Trophoblast cell (in vitro differentiated cells and primary cell): ENCODE measurements at regions not wholly inside any gene's neighbourhood (a gene's known extent, or its start where the extent isn't known, plus 50 kb on each side); places are given as distances from the start of the nearest gene placed in this dataset.

Experiments used
- DNase-seq, 2 donors: peaks; one replicate each; pipeline ENCODE4 v3.0.0-alpha.2; 2016
- H2AFZ ChIP-seq: 2 replicates; pipeline ENCODE4 v1.6.1; 2013; ENCODE audit warnings: low read length, moderate library complexity, mild to moderate bottlenecking; ENCODE audit not compliant: insufficient read depth, poor library complexity
- H2AK5ac ChIP-seq: 2 replicates; pipeline ENCODE4 v1.6.1; 2013; ENCODE audit warnings: mild to moderate bottlenecking, low read length
- H2BK120ac ChIP-seq: 2 replicates; pipeline ENCODE4 v1.6.1; 2013; ENCODE audit warnings: low read length, mild to moderate bottlenecking, moderate library complexity; ENCODE audit not compliant: insufficient read depth, poor library complexity
- H2BK12ac ChIP-seq: 2 replicates; pipeline ENCODE4 v1.6.1; 2013; ENCODE audit warnings: mild to moderate bottlenecking, low read length, moderate library complexity
- H2BK5ac ChIP-seq: 2 replicates; pipeline ENCODE4 v1.6.1; 2013; ENCODE audit warnings: low read length, low read depth, moderate library complexity, mild to moderate bottlenecking; ENCODE audit not compliant: poor library complexity
- H3K14ac ChIP-seq: 2 replicates; pipeline ENCODE4 v1.6.1; 2013; ENCODE audit warnings: mild to moderate bottlenecking, low read length
- H3K18ac ChIP-seq: 2 replicates; pipeline ENCODE4 v1.6.1; 2013; ENCODE audit warnings: mild to moderate bottlenecking, low read length
- H3K23ac ChIP-seq: 2 replicates; pipeline ENCODE4 v1.6.1; 2013; ENCODE audit warnings: low read length
- H3K27ac ChIP-seq: 2 replicates; pipeline ENCODE4 v1.5.1; 2013; ENCODE audit warnings: low read depth, mild to moderate bottlenecking, inconsistent platforms, low read length, moderate library complexity
- H3K27me3 ChIP-seq: 2 replicates; pipeline ENCODE4 v1.6.1; 2013; ENCODE audit warnings: inconsistent platforms, mild to moderate bottlenecking, low read length, moderate library complexity; ENCODE audit not compliant: insufficient read depth
- H3K36me3 ChIP-seq, 2 experiments: 1 replicate in 1 of 2; 2 replicates in 1 of 2; pipeline ENCODE4 v1.6.1; 2013; ENCODE audit warnings: low read length in 2 of 2, mild to moderate bottlenecking in 2 of 2, moderate library complexity in 1 of 2; ENCODE audit not compliant: insufficient read depth in 2 of 2, control insufficient read depth in 1 of 2
- H3K4ac ChIP-seq: 2 replicates; pipeline ENCODE4 v1.6.1; 2013; ENCODE audit warnings: low read depth, mild to moderate bottlenecking, low read length, moderate library complexity
- H3K4me1 ChIP-seq, 2 experiments: 1 replicate in 1 of 2; 2 replicates in 1 of 2; pipeline ENCODE4 v1.6.1; 2013; ENCODE audit warnings: low read length in 2 of 2, mild to moderate bottlenecking in 2 of 2, moderate library complexity in 1 of 2; ENCODE audit not compliant: insufficient read depth in 2 of 2, control insufficient read depth in 1 of 2
- H3K4me2 ChIP-seq: 2 replicates; pipeline ENCODE4 v1.6.1; 2013; ENCODE audit warnings: inconsistent platforms, mild to moderate bottlenecking, low read length, moderate library complexity
- H3K4me3 ChIP-seq: 2 replicates; pipeline ENCODE4 v1.5.1; 2013; ENCODE audit warnings: mild to moderate bottlenecking, low read depth, low read length, inconsistent platforms
- H3K79me1 ChIP-seq: one replicate; pipeline ENCODE4 v1.6.1; 2013; ENCODE audit warnings: low read length
- H3K79me2 ChIP-seq: 2 replicates; pipeline ENCODE4 v1.6.1; 2013; ENCODE audit warnings: low read length, mild to moderate bottlenecking; ENCODE audit not compliant: control insufficient read depth, insufficient read depth, poor library complexity
- H3K9ac ChIP-seq: 2 replicates; pipeline ENCODE4 v1.6.1; 2013; ENCODE audit warnings: mild to moderate bottlenecking, low read length
- H3K9me3 ChIP-seq: 2 replicates; pipeline ENCODE4 v1.6.1; 2013; ENCODE audit warnings: low read depth, mild to moderate bottlenecking, control low read depth, inconsistent platforms, low read length; ENCODE audit not compliant: insufficient read depth
- H4K12ac ChIP-seq: 2 replicates; pipeline ENCODE4 v1.6.1; 2013; ENCODE audit warnings: low read depth, mild to moderate bottlenecking, low read length, moderate library complexity
- H4K8ac ChIP-seq: 2 replicates; pipeline ENCODE4 v1.6.1; 2013; ENCODE audit warnings: low read depth, mild to moderate bottlenecking, low read length, moderate library complexity
- H4K91ac ChIP-seq: one replicate; pipeline ENCODE4 v1.6.1; 2013; ENCODE audit warnings: low read depth, mild to moderate bottlenecking, low read length, moderate library complexity
- WGBS: extraction: QIAGEN DNeasy Blood & Tissue Kit; methylation state at CpG from one replicate; pipeline ENCODE4 v1.1.7; 2013; ENCODE audit warnings: missing lambda C conversion rate; ENCODE audit not compliant: insufficient read length, insufficient coverage; ENCODE audit errors: extremely low coverage; 5-methylcytosine and 5-hydroxymethylcytosine counted together

GRCh38 chr13:94896238-94896637 lies 183.9 kb upstream of the SOX21 start:
- no peak overlapping the region for H2BK120ac ChIP-seq
- H3K4ac ChIP-seq: no peak overlapping the region
- no peak overlapping the region for H2BK5ac ChIP-seq
- no peak overlapping the region for H3K4me2 ChIP-seq
- H4K12ac ChIP-seq: no peak overlapping the region
- H3K79me1 ChIP-seq: no peaks in the 10 kb centered on the region
- no peak overlapping the region for H2AFZ ChIP-seq
- H3K79me2 ChIP-seq: no peaks in the 10 kb centered on the region
- H4K91ac ChIP-seq: no peak overlapping the region
- no peaks in the 10 kb centered on the region for H3K4me1 ChIP-seq
- H2BK12ac ChIP-seq: no peak overlapping the region
- no peak overlapping the region for H3K4me3 ChIP-seq
- H3K14ac ChIP-seq: no peak overlapping the region
- DNase-seq: no peak
- no peak overlapping the region for H4K8ac ChIP-seq
- no peak overlapping the region for H3K9ac ChIP-seq
- no peaks in the 10 kb centered on the region for H3K36me3 ChIP-seq
- no CpG with 5 or more reads among the region's 2 CpGs for WGBS
- H2AK5ac ChIP-seq: no peak overlapping the region
- no peaks in the 10 kb centered on the region for H3K9me3 ChIP-seq
- no peaks in the 10 kb centered on the region for H3K27me3 ChIP-seq
- no peak overlapping the region for H3K27ac ChIP-seq
- no peak overlapping the region for H3K23ac ChIP-seq
- no peak overlapping the region for H3K18ac ChIP-seq

- Histone ChIP-seq H2BK120ac (no peak overlapping the region), H3K4me2 (no peak overlapping the region), H4K12ac (no peak overlapping the region), H2AK5ac (no peak overlapping the region), H3K79me2 (no peaks in the 10 kb centered on the region), H3K4me3 (no peak overlapping the region), H2BK12ac (no peak overlapping the region), H3K9me3 (no peaks in the 10 kb centered on the region), H4K8ac (no peak overlapping the region), H3K18ac (no peak overlapping the region), H3K79me1 (no peaks in the 10 kb centered on the region), H2BK5ac (no peak overlapping the region), H3K4ac (no peak overlapping the region), H3K9ac (no peak overlapping the region), H4K91ac (no peak overlapping the region), H2AFZ (no peak overlapping the region), H3K27ac (no peak overlapping the region), H3K27me3 (no peaks in the 10 kb centered on the region), H3K4me1 (no peaks in the 10 kb centered on the region), H3K36me3 (no peaks in the 10 kb centered on the region), H3K14ac (no peak overlapping the region), H3K23ac (no peak overlapping the region)
- no peak for DNase-seq
- no CpG with 5 or more reads among the region's 2 CpGs for WGBS
Measured at GRCh38 chr13:94886191-94886590, 173.8 kb upstream of the SOX21 start.

- H3K4me3 ChIP-seq: no peak overlapping the region
- H3K79me1 ChIP-seq: no peaks in the 10 kb centered on the region
- H3K4ac ChIP-seq: no peak overlapping the region
- H3K14ac ChIP-seq: no peak overlapping the region
- no peak overlapping the region for H2BK120ac ChIP-seq
- H4K91ac ChIP-seq: no peak overlapping the region
- H2BK5ac ChIP-seq: no peak overlapping the region
- no peak overlapping the region for H3K23ac ChIP-seq
- no peaks in the 10 kb centered on the region for H3K4me1 ChIP-seq
- H2AK5ac ChIP-seq: no peak overlapping the region
- no peaks in the 10 kb centered on the region for H3K36me3 ChIP-seq
- H2AFZ ChIP-seq: no peak overlapping the region
- no peaks in the 10 kb centered on the region for H3K79me2 ChIP-seq
- no peak overlapping the region for H3K18ac ChIP-seq
- H3K9me3 ChIP-seq: no peaks in the 10 kb centered on the region
- no peak overlapping the region for H4K8ac ChIP-seq
- no CpG with 5 or more reads among the region's 2 CpGs for WGBS
- no peaks in the 10 kb centered on the region for H3K27me3 ChIP-seq
- H3K27ac ChIP-seq: no peak overlapping the region
- H3K9ac ChIP-seq: no peak overlapping the region
- H2BK12ac ChIP-seq: no peak overlapping the region
- DNase-seq: no peak
- no peak overlapping the region for H4K12ac ChIP-seq
- no peak overlapping the region for H3K4me2 ChIP-seq
Measured at GRCh38 chr13:94880463-94880862, 168.1 kb upstream of the SOX21 start.

GRCh38 chr13:94878602-94879165 lies 166.3 kb upstream of the SOX21 start:
- H2BK5ac ChIP-seq: no peak overlapping the region
- no peak overlapping the region for H3K18ac ChIP-seq
- H3K4ac ChIP-seq: no peak overlapping the region
- H2AK5ac ChIP-seq: no peak overlapping the region
- no peaks in the 10 kb centered on the region for H3K79me2 ChIP-seq
- no peaks in the 10 kb centered on the region for H3K79me1 ChIP-seq
- H3K27me3 ChIP-seq: no peaks in the 10 kb centered on the region
- no peak overlapping the region for H3K4me2 ChIP-seq
- no peak overlapping the region for H2AFZ ChIP-seq
- H4K91ac ChIP-seq: no peak overlapping the region
- no peak overlapping the region for H4K8ac ChIP-seq
- no peaks in the 10 kb centered on the region for H3K4me1 ChIP-seq
- H3K9me3 ChIP-seq: no peaks in the 10 kb centered on the region
- no peak for DNase-seq
- no peak overlapping the region for H3K23ac ChIP-seq
- no peak overlapping the region for H2BK12ac ChIP-seq
- H3K9ac ChIP-seq: no peak overlapping the region
- no peak overlapping the region for H3K27ac ChIP-seq
- H3K4me3 ChIP-seq: no peak overlapping the region
- H2BK120ac ChIP-seq: no peak overlapping the region
- no CpG with 5 or more reads among the region's 7 CpGs for WGBS
- H3K14ac ChIP-seq: no peak overlapping the region
- H3K36me3 ChIP-seq: no peaks in the 10 kb centered on the region
- H4K12ac ChIP-seq: no peak overlapping the region
